ENCODE measurements at regions not wholly inside any gene's neighbourhood (a gene's known extent, or its start where the extent isn't known, plus 50 kb on each side); places are given as distances from the start of the nearest gene placed in this dataset.

DNA sequence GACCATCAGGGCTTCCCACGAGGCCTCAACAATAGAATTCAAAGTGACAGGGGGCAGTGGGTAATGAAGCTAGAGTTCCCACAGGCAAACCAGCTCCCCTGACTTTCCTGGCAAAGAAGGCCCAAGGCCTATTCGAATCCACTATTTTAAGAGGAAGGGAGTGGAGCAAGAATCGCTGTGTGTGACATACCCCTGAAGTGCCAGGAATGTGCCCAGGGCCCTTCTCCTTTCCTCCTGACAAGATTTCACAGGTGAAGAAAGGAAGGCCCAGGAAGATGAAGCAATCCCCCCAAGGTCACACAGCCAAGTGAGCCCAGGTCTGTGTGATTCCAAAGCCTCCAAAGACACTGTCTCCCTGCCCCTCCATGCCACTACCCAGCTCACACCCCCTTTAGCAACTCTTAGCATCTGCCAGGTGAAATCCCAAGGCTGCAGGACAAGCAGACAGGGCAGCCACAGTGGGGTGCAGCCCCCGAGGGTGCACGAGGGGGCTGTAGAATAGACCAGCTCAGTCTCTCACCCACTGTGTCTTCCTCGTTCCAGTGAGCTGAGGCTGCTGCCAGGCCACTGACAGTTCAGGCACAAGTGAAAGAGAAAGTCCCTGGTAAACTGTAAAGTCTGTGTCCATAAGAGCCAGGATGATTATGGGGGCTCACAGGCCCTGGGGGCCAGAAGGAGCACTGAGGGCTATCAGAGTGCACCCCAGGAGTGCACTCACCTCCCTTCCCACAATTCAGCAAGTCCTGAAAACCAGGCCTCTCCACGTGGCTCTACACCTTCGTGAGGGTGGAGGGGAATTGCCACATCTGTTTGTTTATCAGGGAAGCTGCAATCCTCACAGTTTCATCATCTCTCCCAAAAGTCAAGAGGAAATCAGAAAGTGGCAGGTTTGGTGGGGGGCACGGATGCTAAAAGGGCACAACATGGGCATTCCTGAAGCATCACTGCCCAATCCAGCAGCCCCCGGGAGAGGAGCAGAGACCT, 70.8 kb upstream of the ZMIZ1 start:
- TF ChIP-seq CTCF (IDR thresholded peaks at IDR 0.05) (no peak), POLR2A (IDR thresholded peaks at IDR 0.05) (no peak), EP300 (IDR thresholded peaks at IDR 0.05) (no peak)

All from tibial nerve (tissue), 4 donors.